H1 (cell line): ENCODE measurements at regions not wholly inside any gene's neighbourhood (a gene's known extent, or its start where the extent isn't known, plus 50 kb on each side); places are given as distances from the start of the nearest gene placed in this dataset.

Experiments
- CTCF ChIA-PET: fragments of 300-600 bp; sonication (Branson Sonifier 250); formaldehyde crosslinking; loops from one replicate; lab custom pipeline; 2021; ENCODE audit not compliant: partially characterized antibody; lab: Charles Lee
- POLR2A ChIA-PET: fragments of 300-600 bp; sonication (Branson Sonifier 250); formaldehyde crosslinking; loops from one replicate; lab custom pipeline; 2021; ENCODE audit warnings: inconsistent platforms; ENCODE audit not compliant: partially characterized antibody; lab: Charles Lee
- DNase-seq, 2 experiments: peaks; one replicate each; pipeline versions ENCODE4 v3.0.0 to v3.0.0-alpha.2; 2010 to 2022; ENCODE audit warnings: low spot score in 2 of 2, low read depth in 1 of 2, mixed read lengths in 1 of 2
- FAIRE-seq: peaks from 2 replicates; lab custom pipeline; 2011; peaks lifted over from hg19 to GRCh38; lab: Jason Lieb, UNC
- H2AFZ ChIP-seq: 2 replicates; pipeline ENCODE4 v1.8.1; 2012; ENCODE audit warnings: low read length, inconsistent platforms
- H2AK5ac ChIP-seq: 2 replicates; pipeline ENCODE4 v1.6.1; 2013; ENCODE audit warnings: low read depth, low read length
- H2BK120ac ChIP-seq: replicated peaks from 2 replicates; pipeline ENCODE3; 2013; ENCODE audit warnings: low read depth, low read length, inconsistent platforms
- H2BK12ac ChIP-seq: 2 replicates; pipeline ENCODE4 v1.6.1; 2013; ENCODE audit warnings: low read depth, low read length
- H2BK15ac ChIP-seq: 2 replicates; pipeline ENCODE4 v1.6.1; 2013; ENCODE audit warnings: low read length
- H2BK20ac ChIP-seq: 2 replicates; pipeline ENCODE4 v1.6.1; 2013; ENCODE audit warnings: low read length
- H2BK5ac ChIP-seq: 2 replicates; pipeline ENCODE4 v1.6.1; 2013; ENCODE audit warnings: low read depth, low read length
- H3K14ac ChIP-seq: 2 replicates; pipeline ENCODE4 v1.6.1; 2013; ENCODE audit warnings: inconsistent platforms; ENCODE audit not compliant: insufficient read length
- H3K18ac ChIP-seq: 2 replicates; pipeline ENCODE4 v1.6.1; 2013; ENCODE audit warnings: low read length; ENCODE audit errors: extremely low read depth
- H3K23ac ChIP-seq: 2 replicates; pipeline ENCODE4 v1.6.1; 2013; ENCODE audit warnings: inconsistent platforms; ENCODE audit not compliant: insufficient read length
- H3K23me2 ChIP-seq: 2 replicates; pipeline ENCODE4 v1.6.1; 2013; ENCODE audit warnings: low read depth, low read length
- H3K27ac ChIP-seq: 2 replicates; pipeline ENCODE4 v1.6.1; 2011; ENCODE audit warnings: low read depth, low read length, inconsistent platforms
- H3K27me3 ChIP-seq, 4 experiments: replicated peaks in 1 of 4; 1 replicate in 1 of 4; 2 replicates in 3 of 4; pipeline versions ENCODE4 v1.6.1 to v1.8.1; 2011 to 2013; ENCODE audit warnings: low read length in 3 of 4, mild to moderate bottlenecking in 3 of 4, inconsistent platforms in 2 of 4, mixed read lengths in 2 of 4, moderate library complexity in 1 of 4; ENCODE audit not compliant: control insufficient read depth in 3 of 4, insufficient read depth in 3 of 4; ENCODE audit errors: extremely low read depth in 1 of 4
- H3K36me3 ChIP-seq, 4 experiments: 2 replicates each; pipeline versions ENCODE4 v1.6.1 to v1.8.1; 2011 to 2013; ENCODE audit warnings: mild to moderate bottlenecking in 4 of 4, low read length in 3 of 4, moderate library complexity in 2 of 4, control low read depth in 1 of 4, inconsistent platforms in 1 of 4; ENCODE audit not compliant: insufficient read depth in 4 of 4, control insufficient read depth in 2 of 4
- H3K4ac ChIP-seq: replicated peaks from 2 replicates; pipeline ENCODE3; 2013; ENCODE audit warnings: low read length, low read depth, mixed read lengths, inconsistent platforms; ENCODE audit not compliant: insufficient read length
- H3K4me1 ChIP-seq, 4 experiments: replicated peaks in 1 of 4; 1 replicate in 1 of 4; 2 replicates in 3 of 4; pipeline versions ENCODE4 v1.6.1 to v1.8.1; 2011 to 2013; ENCODE audit warnings: low read length in 3 of 4, inconsistent platforms in 2 of 4, mixed read lengths in 1 of 4; ENCODE audit not compliant: insufficient read depth in 4 of 4, control insufficient read depth in 3 of 4
- H3K4me2 ChIP-seq, 2 experiments: 2 replicates each; pipeline versions ENCODE4 v1.6.1 to v1.8.1; 2011 to 2013; ENCODE audit warnings: low read depth in 2 of 2, low read length in 2 of 2, control low read depth in 1 of 2, inconsistent platforms in 1 of 2, mild to moderate bottlenecking in 1 of 2; ENCODE audit not compliant: insufficient read depth in 1 of 2
- H3K4me3 ChIP-seq, 4 experiments: fragments of 200-600, 300-600 bp in 1 of 4; sonication (generic), shearing (Covaris generic), sonication (Bioruptor Twin) in 1 of 4; 2 replicates each; pipeline versions ENCODE4 v1.5.1 to v1.8.1; 2011 to 2016; ENCODE audit warnings: low read length in 4 of 4, low read depth in 3 of 4, control low read depth in 2 of 4, inconsistent platforms in 2 of 4, mild to moderate bottlenecking in 2 of 4, mixed read lengths in 1 of 4, moderate library complexity in 1 of 4; ENCODE audit not compliant: insufficient read depth in 2 of 4; ENCODE audit errors: extremely low read depth in 1 of 4
- H3K56ac ChIP-seq: replicated peaks from 2 replicates; pipeline ENCODE3; 2013; ENCODE audit warnings: low read depth, mild to moderate bottlenecking, mixed read lengths, low read length, inconsistent platforms; ENCODE audit not compliant: insufficient read length
- H3K79me1 ChIP-seq: 2 replicates; pipeline ENCODE4 v1.6.1; 2013; ENCODE audit warnings: low read depth, low read length, control low read depth
- H3K79me2 ChIP-seq, 2 experiments: 2 replicates each; pipeline versions ENCODE4 v1.6.1 to v1.8.1; 2012 to 2013; ENCODE audit warnings: low read length in 2 of 2, mild to moderate bottlenecking in 2 of 2, inconsistent platforms in 1 of 2; ENCODE audit not compliant: insufficient read depth in 2 of 2, control insufficient read depth in 1 of 2
- H3K9ac ChIP-seq, 4 experiments: replicated peaks in 1 of 4; 1 replicate in 1 of 4; 2 replicates in 3 of 4; pipeline versions ENCODE4 v1.6.1 to v1.8.1; 2011 to 2013; ENCODE audit warnings: low read depth in 3 of 4, low read length in 3 of 4, control low read depth in 2 of 4, mild to moderate bottlenecking in 2 of 4, moderate library complexity in 2 of 4, inconsistent platforms in 1 of 4; ENCODE audit errors: extremely low read depth in 1 of 4
- H3K9me3 ChIP-seq, 2 experiments: 2 replicates each; pipeline versions ENCODE4 v1.6.1 to v1.8.1; 2012 to 2013; ENCODE audit warnings: mild to moderate bottlenecking in 2 of 2, moderate library complexity in 2 of 2, control low read depth in 1 of 2, inconsistent platforms in 1 of 2, low read depth in 1 of 2, low read length in 1 of 2, mixed read lengths in 1 of 2; ENCODE audit not compliant: insufficient read depth in 2 of 2
- H4K20me1 ChIP-seq, 2 experiments: replicated peaks in 1 of 2; 2 replicates each; pipeline versions ENCODE3 to v1.8.1; 2011 to 2013; ENCODE audit warnings: inconsistent platforms in 2 of 2, low read length in 2 of 2, mild to moderate bottlenecking in 1 of 2; ENCODE audit not compliant: insufficient read depth in 2 of 2, control insufficient read depth in 1 of 2
- H4K5ac ChIP-seq: 2 replicates; pipeline ENCODE4 v1.6.1; 2013; ENCODE audit warnings: low read length, low read depth, mixed read lengths, inconsistent platforms; ENCODE audit not compliant: insufficient read length
- H4K8ac ChIP-seq: 2 replicates; pipeline ENCODE4 v1.8.0; 2013; ENCODE audit warnings: mild to moderate bottlenecking, moderate library complexity, low read length, inconsistent platforms; ENCODE audit not compliant: insufficient read depth; ENCODE audit errors: extremely low read depth
- H4K91ac ChIP-seq: replicated peaks from 2 replicates; pipeline ENCODE3; 2013; ENCODE audit warnings: low read length, mixed read lengths, inconsistent platforms; ENCODE audit not compliant: insufficient read length
- CBX8 ChIP-seq: fragments of 300-800, 300-1000 bp; sonication (generic); IDR thresholded peaks from 2 replicates; pipeline ENCODE4 v1.7.1; 2016; ENCODE audit warnings: low read depth, low read length, borderline replicate concordance
- CEBPB ChIP-seq: IDR thresholded peaks from 2 replicates; pipeline ENCODE4 v1.6.1; 2012; ENCODE audit warnings: low read depth, low read length
- CREB1 ChIP-seq: IDR thresholded peaks from 2 replicates; pipeline ENCODE4 v1.6.1; 2012; ENCODE audit warnings: inconsistent platforms
- FOSL1 ChIP-seq: IDR thresholded peaks from 2 replicates; pipeline ENCODE4 v1.6.1; 2011; ENCODE audit warnings: mild to moderate bottlenecking, low read depth, low read length, moderate library complexity; ENCODE audit not compliant: insufficient read depth
- GABPA ChIP-seq: IDR thresholded peaks from 2 replicates; pipeline ENCODE4 v1.6.1; 2011; ENCODE audit warnings: mild to moderate bottlenecking, low read length, moderate library complexity, borderline replicate concordance; ENCODE audit not compliant: insufficient read depth
- HDAC2 ChIP-seq, 2 experiments: fragments of 300-600 bp in 1 of 2; sonication (generic) in 1 of 2; IDR thresholded peaks; 2 replicates each; pipeline ENCODE4 v1.6.1; 2011 to 2012; ENCODE audit warnings: low read depth in 2 of 2, low read length in 2 of 2, mild to moderate bottlenecking in 2 of 2, moderate library complexity in 2 of 2, borderline replicate concordance in 1 of 2, inconsistent platforms in 1 of 2
- NANOG ChIP-seq: IDR thresholded peaks from 2 replicates; pipeline ENCODE4 v1.6.1; 2011; ENCODE audit warnings: low read length, low read depth, mild to moderate bottlenecking, inconsistent platforms; ENCODE audit not compliant: insufficient read depth, poor library complexity, severe bottlenecking
- RAD21 ChIP-seq, 2 experiments: IDR thresholded peaks in 1 of 2; conservative IDR thresholded peaks in 1 of 2; 2 replicates each; pipeline ENCODE4 v1.6.1; 2011; ENCODE audit warnings: low read depth in 2 of 2, low read length in 2 of 2, improper control_type of control experiment in 1 of 2, inconsistent platforms in 1 of 2, mild to moderate bottlenecking in 1 of 2, moderate library complexity in 1 of 2
- RBBP5 ChIP-seq: IDR thresholded peaks from 2 replicates; pipeline ENCODE4 v1.7.1; 2012; ENCODE audit warnings: low read depth, mild to moderate bottlenecking, inconsistent platforms, low read length, moderate library complexity, borderline replicate concordance
- RXRA ChIP-seq: IDR thresholded peaks from 2 replicates; pipeline ENCODE4 v1.6.1; 2011; ENCODE audit warnings: low read depth, mild to moderate bottlenecking, low read length, moderate library complexity; ENCODE audit not compliant: insufficient read depth
- SAP30 ChIP-seq: fragments of 300-600 bp; sonication (generic); IDR thresholded peaks from 2 replicates; pipeline ENCODE4 v1.7.1; 2012; ENCODE audit warnings: low read length, moderate library complexity, mild to moderate bottlenecking, inconsistent platforms; ENCODE audit not compliant: insufficient read depth, insufficient replicate concordance
- SP2 ChIP-seq: IDR thresholded peaks from 2 replicates; pipeline ENCODE4 v1.6.1; 2012; ENCODE audit warnings: mild to moderate bottlenecking, low read length, inconsistent platforms
- USF2 ChIP-seq: IDR thresholded peaks from 2 replicates; pipeline ENCODE4 v1.6.1; 2011; ENCODE audit warnings: low read length, improper control_type of control experiment
- WGBS, 2 experiments: shearing (Covaris generic) in 1 of 2; methylation state at CpG; one replicate each; pipeline versions ENCODE4 v1.1.6 to v1.1.7; 2013 to 2015; ENCODE audit warnings: low lambda C conversion rate in 2 of 2, mixed read lengths in 2 of 2, inconsistent platforms in 1 of 2, low coverage in 1 of 2, missing lambda C conversion rate in 1 of 2; ENCODE audit not compliant: insufficient replicate concordance in 2 of 2, insufficient coverage in 1 of 2, insufficient read length in 1 of 2; ENCODE audit errors: extremely low coverage in 1 of 2, missing lambda C conversion rate in 1 of 2; 5-methylcytosine and 5-hydroxymethylcytosine counted together

GRCh38 chr13:85710545-85710944 lies 88.7 kb downstream of the SLITRK6 start:
- Histone ChIP-seq H3K9me3 (no peaks in the 10 kb centered on the region), H3K4ac (no peak overlapping the region), H4K91ac (no peak overlapping the region), H3K79me2 (no peaks in the 10 kb centered on the region), H3K4me2 (no peak overlapping the region), H2BK12ac (no peak overlapping the region), H4K20me1 (no peaks in the 10 kb centered on the region), H2BK120ac (no peak overlapping the region), H3K27ac (no peak overlapping the region), H3K36me3 (no peaks in the 10 kb centered on the region), H3K79me1 (no peaks in the 10 kb centered on the region), H2BK20ac (no peak overlapping the region), H4K5ac (no peak overlapping the region), H2BK5ac (no peak overlapping the region), H4K8ac (no peak overlapping the region), H3K14ac (no peak overlapping the region), H3K4me1 (no peaks in the 10 kb centered on the region), H3K9ac (no peak overlapping the region), H3K56ac (no peak overlapping the region), H2BK15ac (no peak overlapping the region), H2AK5ac (no peak overlapping the region), H3K18ac (no peak overlapping the region), H2AFZ (no peak overlapping the region), H3K4me3 (no peak overlapping the region), H3K23ac (no peak overlapping the region), H3K27me3 (no peaks in the 10 kb centered on the region), H3K23me2 (no peaks in the 10 kb centered on the region)
- ChIA-PET CTCF (no interaction called here), POLR2A (no interaction called here)
- FAIRE-seq, result no peak
- DNase-seq, result no peak
- WGBS, 2 experiments, result 96% methylated on average over 4 of the region's 4 CpGs; no CpG with 5 or more reads in 1 of the 2 experiments
- TF ChIP-seq GABPA, result no peak
- TF ChIP-seq SP2, result no peak
- no peak for TF ChIP-seq CBX8
- no peak for TF ChIP-seq CEBPB
- no peak for TF ChIP-seq NANOG
- TF ChIP-seq RAD21 (IDR thresholded peaks at IDR 0.05 in 1 of 2, conservative IDR thresholded peaks at IDR 0.05 in 1 of 2; ENCODE audit: low read depth in 2 of 2, low read length in 2 of 2), result no peak
- TF ChIP-seq SAP30, result no peak
- no peak for TF ChIP-seq HDAC2 (IDR thresholded peaks at IDR 0.05; ENCODE audit: borderline replicate concordance in 1 of 2, low read depth in 2 of 2, low read length in 2 of 2)
- no peak for TF ChIP-seq USF2
- TF ChIP-seq FOSL1, result no peak
- TF ChIP-seq CREB1, result no peak
- no peak for TF ChIP-seq RXRA
- no peak for TF ChIP-seq RBBP5
